H1 (cell line): ENCODE measurements at regions not wholly inside any gene's neighbourhood (a gene's known extent, or its start where the extent isn't known, plus 50 kb on each side); places are given as distances from the start of the nearest gene placed in this dataset.

Experiments used
- CEBPB ChIP-seq: IDR thresholded peaks from 2 replicates; pipeline ENCODE4 v1.6.1; 2012; ENCODE audit warnings: low read depth, low read length
- CTCF ChIP-seq, 3 experiments: IDR thresholded peaks; 1 replicate in 2 of 3; 2 replicates in 1 of 3; pipeline versions ENCODE4 v1.5.1 to v1.6.1; 2011; ENCODE audit warnings: low read length in 3 of 3, mild to moderate bottlenecking in 3 of 3, inconsistent platforms in 2 of 3, low read depth in 1 of 3, moderate library complexity in 1 of 3; ENCODE audit not compliant: insufficient read depth in 1 of 3; ENCODE audit errors: control extremely low read depth in 1 of 3
- FOSL1 ChIP-seq: IDR thresholded peaks from 2 replicates; pipeline ENCODE4 v1.6.1; 2011; ENCODE audit warnings: mild to moderate bottlenecking, low read depth, low read length, moderate library complexity; ENCODE audit not compliant: insufficient read depth
- MAFK ChIP-seq: IDR thresholded peaks from 2 replicates; pipeline ENCODE4 v1.6.1; 2012; ENCODE audit warnings: low read depth, mild to moderate bottlenecking, improper control_type of control experiment, low read length
- POLR2AphosphoS5 ChIP-seq: IDR thresholded peaks from 2 replicates; pipeline ENCODE4 v1.6.1; 2011; ENCODE audit warnings: low read depth, low read length

- TF ChIP-seq MAFK (no peak), POLR2AphosphoS5 (no peak), CTCF (IDR thresholded peaks at IDR 0.05; ENCODE audit: control extremely low read depth in 1 of 3, insufficient read depth in 1 of 3, low read depth in 1 of 3, low read length in 3 of 3) (no peak), FOSL1 (no peak), CEBPB (no peak)
Measured at GRCh38 chr4:55216863-55217635, 91.7 kb upstream of the KDR start.
